GM21619 (cell line): ENCODE measurements at regions not wholly inside any gene's neighbourhood (a gene's known extent, or its start where the extent isn't known, plus 50 kb on each side); places are given as distances from the start of the nearest gene placed in this dataset.
"Not testable (repeated sequence)": the region's sequence is repeated elsewhere in the genome, so short reads cannot be mapped to it uniquely, and the experiment has no call there.

Experiments
- ATAC-seq: cut with Tn5 transposase; IDR thresholded peaks from one replicate; pipeline ENCODE4 v1.9.1; 2021; ENCODE audit not compliant: unreplicated experiment

- not testable (repeated sequence) for ATAC-seq
These were observed 125.6 kb upstream of the NBPF9 start for GRCh38 chr1:149228672-149229585.

DNA sequence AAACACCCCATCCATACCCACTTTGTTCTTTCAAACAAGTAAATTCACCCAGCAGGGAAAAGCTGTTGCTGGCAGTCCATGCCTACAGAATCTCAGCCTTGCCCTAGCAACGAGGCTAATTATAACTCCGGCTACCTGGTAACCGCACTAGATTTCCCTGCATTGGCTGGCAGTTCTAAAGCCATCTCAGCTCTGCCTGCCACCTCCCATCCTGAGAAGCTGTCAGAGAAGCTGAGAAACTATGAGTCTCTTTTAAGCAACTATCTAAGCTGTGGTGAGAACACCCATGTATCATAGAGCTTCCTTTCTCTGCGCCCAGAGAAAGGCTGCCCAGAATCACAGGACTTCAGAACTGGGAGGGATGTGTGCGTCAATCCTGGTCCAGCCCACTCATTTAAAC is 126.5 kb upstream of the NBPF9 start:
- not testable (repeated sequence) for ATAC-seq

GRCh38 chr1:149234926-149235914 is 131.9 kb upstream of the NBPF9 start:
- ATAC-seq = not testable (repeated sequence)

- ATAC-seq = not testable (repeated sequence)
These were observed 134.2 kb upstream of the NBPF9 start for GRCh38 chr1:149237515-149237914.

DNA sequence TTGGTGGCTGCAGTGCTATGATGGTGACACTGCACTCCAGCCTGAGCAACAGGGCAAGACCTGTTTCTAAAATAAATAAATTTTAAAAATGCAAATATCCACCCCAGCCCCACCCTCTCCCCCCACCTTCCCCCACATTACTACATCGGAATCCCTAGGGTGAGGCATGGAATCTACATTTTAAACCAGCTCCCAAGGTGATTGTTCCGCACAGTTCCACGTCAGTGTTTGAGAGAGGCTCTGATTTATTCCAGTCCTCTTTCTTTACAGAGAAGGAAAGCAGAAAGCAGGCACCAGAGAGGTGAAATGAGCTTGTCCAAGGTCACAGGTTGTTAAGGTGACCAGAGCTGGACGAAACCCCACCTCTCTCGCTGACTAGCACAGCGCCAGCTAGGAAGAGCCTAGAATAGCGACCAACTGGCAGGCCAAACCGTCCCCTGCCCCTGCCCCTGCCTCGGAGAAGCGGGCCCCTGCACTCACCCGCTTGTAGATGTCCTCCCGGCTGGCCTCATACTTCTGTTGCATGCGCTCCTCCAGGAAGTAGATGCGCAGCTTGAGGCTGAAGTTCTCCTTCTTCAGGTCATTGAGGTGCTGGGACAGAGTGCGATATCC is 136.7 kb upstream of the NBPF9 start:
- not testable (repeated sequence) for ATAC-seq

- not testable (repeated sequence) for ATAC-seq
These were observed 137.2 kb upstream of the NBPF9 start for GRCh38 chr1:149240530-149240929.

GRCh38 chr1:149241272-149241671 is 137.9 kb upstream of the NBPF9 start:
- ATAC-seq = not testable (repeated sequence)

DNA sequence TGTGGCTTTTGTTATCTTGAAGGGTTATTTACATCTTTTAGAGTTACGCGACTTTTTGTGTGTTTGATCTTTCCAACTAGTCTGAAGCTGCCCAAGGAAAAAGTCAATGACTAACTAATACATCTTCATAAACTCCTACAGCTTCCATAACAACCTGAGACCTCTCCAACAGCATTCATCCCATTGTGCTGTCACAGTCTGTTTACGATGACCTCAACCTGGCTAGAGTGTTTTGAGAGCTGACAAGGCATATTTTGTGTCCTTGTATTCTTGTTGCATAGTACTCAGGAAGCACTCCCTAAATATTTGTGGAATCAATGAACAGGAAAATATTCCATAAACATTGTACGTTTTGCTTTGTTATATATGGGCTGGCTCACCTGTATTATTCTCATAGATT is 140.2 kb upstream of the NBPF9 start:
- ATAC-seq = not testable (repeated sequence)

DNA sequence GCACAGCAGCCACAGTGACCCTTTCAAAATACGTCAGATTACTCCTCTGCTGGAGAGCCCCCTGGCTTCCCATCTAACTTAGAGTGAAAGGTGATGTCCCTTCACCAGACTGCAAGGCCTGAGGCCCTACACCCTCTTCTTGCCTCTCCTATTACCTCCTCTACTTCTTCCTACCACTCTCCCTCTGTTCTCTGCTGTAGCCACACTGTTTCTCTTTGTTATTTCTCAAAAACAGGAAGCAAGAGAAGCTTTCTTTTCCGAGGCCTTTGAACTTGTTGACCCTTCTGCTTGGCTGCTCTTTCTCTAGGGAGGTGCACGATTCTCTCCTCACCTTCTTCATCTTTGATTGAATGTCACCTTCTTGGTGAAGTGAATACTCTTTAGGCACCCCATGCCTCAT is 141.3 kb upstream of the NBPF9 start:
- ATAC-seq = not testable (repeated sequence)

GRCh38 chr1:149246212-149246611 is 142.9 kb upstream of the NBPF9 start:
- not testable (repeated sequence) for ATAC-seq

DNA sequence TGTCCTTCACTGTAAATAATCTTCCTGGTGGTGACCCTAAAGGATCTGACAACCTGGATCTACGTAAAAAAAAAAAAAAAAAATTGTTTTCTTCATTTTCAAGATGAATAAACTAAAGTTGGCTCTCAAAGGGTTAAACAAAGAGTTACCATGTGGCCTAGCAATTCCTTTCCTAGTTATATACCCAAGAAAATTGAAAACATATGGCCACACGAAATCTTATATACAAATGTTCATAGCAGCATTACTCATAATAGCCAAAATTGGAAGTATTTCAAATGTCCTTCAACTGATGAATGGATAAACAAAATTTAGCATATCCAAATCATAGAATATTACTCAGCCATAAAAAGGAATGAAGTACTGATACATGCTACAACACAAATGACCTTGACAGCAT is 145.3 kb upstream of the NBPF9 start:
- ATAC-seq = not testable (repeated sequence)

DNA sequence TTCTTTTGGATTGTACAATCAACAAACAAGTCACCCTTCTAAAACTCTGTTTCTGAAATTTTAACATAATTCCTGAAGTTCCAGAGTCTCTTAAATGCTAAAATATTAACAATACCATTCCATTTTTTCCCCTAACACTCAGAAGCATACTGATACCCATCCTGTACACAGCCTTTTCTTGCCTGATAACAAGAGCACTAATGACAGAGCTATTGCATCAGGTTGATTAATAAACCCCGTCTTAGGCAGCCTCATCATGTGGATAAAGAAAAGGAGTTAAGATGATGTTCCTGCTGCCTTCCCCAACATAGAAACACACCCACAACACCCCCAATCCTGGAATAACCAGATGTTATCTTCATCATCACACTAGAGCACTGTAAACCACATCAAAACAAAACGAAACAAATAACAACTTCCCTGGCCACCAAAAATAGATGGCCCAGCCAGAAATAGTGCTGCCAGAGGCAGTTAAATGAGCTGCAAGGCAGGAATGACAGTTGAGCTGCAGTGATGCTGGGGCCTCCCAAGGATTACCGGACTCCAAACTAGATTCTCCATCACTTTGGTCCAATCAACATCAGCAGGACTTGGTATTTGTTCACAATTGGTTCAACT is 146.6 kb upstream of the NBPF9 start:
- not testable (repeated sequence) for ATAC-seq

DNA sequence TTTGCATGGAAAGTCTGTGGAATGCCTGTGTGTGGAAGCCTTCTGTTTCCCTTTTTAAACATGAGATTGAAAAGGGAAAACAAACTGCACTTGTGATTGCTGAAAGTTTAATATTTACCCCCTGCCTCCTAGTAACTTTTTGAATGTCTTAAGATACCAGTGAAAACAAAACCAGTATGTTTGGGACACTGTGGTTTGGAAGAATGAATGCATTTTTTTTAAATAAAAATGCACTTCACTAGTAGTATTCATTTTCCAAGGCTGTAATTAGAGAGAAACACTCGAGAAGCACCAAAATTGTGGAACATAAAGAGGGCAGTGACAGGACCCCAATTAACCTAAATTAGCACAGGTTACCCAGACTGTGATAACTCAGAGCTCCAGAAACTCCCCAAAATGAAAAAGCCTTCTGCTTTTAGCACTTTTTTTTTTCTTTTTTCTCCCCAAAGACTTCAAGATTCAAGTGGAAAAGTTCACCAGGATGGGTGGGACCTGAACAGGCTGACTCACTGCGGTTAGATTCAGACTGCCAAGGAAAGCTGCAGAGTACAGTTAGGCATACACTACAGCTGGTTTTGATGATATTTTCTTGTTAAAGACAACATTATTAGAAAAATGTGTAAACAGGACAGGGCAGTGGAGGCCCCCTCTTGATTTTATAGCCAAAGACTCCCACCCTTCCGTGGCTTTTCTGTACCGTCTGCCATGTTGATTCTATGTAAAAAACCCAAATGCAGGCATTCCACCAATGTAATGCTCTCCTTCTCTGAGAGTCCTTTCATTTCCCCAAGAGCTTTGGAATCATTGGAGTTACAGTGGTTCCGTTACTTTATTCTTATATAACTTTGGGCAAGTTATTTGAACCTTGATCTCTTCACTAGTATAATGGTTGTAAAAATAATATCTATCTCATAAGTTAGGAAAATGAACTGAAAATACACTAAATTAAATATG is 151.8 kb upstream of the NBPF9 start:
- ATAC-seq = not testable (repeated sequence)

- ATAC-seq = not testable (repeated sequence)
These were observed 156.9 kb upstream of the NBPF9 start for GRCh38 chr1:149260284-149260683.

GRCh38 chr1:149260736-149261340 is 157.5 kb upstream of the NBPF9 start:
- ATAC-seq = not testable (repeated sequence)

- ATAC-seq = not testable (repeated sequence)
These were observed 163.9 kb upstream of the NBPF9 start for GRCh38 chr1:149267287-149267686.

DNA sequence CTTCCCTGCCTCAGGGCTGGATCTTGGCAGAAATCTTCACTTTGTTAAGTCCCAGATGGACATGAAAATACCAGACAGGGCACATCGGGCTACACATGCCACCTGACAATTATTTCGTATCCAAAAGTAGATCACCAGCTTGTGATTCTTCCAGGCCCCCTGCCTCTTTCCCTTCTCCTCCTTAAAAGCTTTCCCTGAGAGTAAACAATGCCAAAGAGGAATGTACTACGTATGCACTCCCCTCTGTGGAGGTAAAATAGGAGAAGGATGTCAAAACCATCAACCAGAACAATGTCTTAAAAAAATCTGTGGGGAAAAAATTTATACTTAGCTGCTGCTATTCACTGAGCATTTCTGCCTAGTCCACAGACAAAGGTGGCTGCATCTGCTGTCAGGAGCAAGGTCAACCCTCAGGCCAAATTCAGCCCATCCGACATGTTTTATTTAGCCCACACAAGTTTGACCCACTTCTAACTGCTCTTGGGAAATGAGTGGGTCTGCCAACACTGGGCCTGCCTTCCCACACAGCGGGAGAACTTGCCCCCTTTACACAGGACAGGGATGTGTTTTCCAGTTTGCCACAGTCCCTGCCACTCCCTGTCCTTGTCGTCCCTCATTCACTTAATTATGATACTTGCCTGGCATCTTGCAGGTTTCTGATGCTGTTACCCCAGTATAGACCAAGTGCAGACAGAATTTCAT is 165.8 kb upstream of the NBPF9 start:
- ATAC-seq = not testable (repeated sequence)

DNA sequence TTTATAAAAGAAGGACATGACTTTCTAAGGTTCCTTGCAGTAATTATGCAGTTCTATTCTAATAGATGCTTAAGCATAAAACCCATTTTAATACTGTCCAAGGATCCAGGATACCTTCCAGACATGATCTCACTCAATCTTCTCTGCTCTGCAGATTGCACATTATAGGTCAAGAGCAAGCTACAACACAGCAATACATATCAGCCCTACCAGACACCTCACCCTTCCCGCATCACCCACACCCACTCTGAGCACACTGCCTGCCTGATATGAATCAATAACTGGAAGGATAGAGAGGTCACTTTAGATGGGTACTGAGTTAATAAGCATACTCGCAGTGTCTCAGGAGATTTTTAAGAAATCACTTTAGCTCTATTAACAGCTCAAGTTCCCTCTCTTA is 166.5 kb upstream of the NBPF9 start:
- ATAC-seq = not testable (repeated sequence)
